Limb (tissue), 2 donors: ENCODE measurements at regions not wholly inside any gene's neighbourhood (a gene's known extent, or its start where the extent isn't known, plus 50 kb on each side); places are given as distances from the start of the nearest gene placed in this dataset.
"Not testable (repeated sequence)": the region's sequence is repeated elsewhere in the genome, so short reads cannot be mapped to it uniquely, and the experiment has no call there.

Source experiments
- DNase-seq, 2 donors: peaks; one replicate each; pipeline ENCODE4 v3.0.0-alpha.2; 2016; ENCODE audit errors: extremely low spot score in 2 of 2

DNA sequence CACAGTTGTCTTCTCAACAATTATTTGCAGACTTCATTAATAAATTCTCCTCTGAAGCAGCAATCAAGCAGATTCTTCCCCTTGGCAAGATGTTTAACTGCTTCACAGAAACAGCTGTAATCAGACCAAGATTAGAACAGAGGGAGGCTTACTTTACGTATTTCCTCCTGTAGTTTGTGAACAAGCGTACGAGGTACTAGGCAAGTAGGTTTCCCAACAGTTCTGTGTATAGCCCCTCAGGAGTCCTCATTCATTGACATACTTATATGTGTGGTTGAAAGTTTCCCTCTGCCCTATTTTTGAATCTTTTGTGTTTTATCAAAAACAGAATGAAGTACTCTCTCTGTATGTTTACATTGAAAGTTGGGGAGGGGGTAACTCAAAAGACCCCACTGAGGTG is 128.0 kb downstream of the SPATA31D1 start:
- DNase-seq, result no peak

DNA sequence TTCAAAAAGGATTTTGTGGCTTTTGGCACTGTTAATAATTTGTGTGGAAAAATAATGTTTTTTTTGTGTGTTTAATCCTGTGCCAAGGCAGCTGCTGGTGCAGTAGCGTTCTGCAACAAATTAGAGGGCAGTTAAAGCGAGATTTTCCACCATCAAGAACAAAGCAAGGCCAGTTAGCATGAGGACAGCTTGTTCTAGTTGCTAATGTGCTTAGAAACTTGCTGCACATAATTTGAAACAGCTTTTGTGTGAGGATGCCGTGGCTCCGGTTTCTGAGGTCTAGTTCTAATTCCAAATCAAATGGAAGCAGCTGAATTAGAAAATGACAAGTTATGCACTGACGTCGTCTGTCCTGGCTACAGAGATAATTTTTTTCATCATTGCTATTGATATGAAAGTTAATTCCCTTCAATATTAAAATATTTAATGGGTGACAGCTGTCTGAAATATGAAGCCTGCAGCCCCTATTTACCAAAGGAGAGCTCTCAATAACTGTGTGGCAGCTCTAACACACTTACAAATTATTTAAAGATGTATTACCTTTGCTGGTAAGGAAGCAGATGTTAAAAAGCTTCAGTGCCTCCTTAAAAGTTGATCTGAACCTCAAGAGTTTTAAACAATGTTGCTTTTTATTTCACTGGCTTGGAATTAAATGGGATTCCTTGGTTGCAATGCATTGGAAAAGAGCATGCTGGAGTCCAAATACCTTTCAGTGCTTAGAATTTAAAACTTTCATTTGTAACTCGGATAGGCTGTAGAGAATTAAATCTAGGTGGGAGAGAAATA is 128.6 kb downstream of the SPATA31D1 start:
- DNase-seq, result peak; percentile 47 to 86

DNA sequence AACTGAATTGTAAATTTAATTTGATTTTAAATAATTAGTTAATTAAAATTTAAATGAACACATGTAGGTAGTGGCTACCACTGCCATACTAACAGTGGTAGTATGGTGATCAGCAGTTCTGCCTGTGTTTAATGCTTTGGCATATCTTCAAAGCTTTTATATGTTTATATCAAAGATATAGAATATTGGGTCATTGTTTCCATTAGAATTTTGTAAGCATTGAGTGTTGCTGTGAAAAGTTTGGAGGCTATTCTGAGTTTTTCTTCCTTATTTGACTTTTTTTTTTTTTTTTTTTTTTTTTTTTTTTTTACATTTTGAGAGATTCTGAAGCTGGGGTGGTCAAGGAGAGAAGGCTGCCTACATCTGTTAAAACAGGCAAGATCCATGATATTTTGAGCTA is 134.2 kb downstream of the SPATA31D1 start:
- no peak for DNase-seq

DNA sequence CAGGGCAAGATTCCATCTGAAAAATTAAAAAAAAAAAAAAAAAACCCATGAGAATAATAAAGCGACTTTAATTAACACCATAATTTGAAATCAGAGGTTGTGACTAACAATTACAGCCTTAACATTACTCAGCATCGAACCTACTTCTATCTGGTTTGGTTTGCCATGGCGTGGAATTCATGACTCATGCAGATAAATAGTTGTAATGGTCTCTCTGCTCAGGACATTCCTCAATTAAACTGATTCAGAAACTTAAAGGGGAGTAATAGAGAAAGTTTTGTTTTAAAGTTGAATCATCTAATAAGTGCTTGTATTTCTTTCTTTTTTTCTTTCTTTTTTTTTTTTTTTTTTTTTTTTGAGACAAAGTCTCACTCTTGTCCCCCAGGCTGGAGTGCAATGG is 135.5 kb downstream of the SPATA31D1 start:
- no peak for DNase-seq

DNA sequence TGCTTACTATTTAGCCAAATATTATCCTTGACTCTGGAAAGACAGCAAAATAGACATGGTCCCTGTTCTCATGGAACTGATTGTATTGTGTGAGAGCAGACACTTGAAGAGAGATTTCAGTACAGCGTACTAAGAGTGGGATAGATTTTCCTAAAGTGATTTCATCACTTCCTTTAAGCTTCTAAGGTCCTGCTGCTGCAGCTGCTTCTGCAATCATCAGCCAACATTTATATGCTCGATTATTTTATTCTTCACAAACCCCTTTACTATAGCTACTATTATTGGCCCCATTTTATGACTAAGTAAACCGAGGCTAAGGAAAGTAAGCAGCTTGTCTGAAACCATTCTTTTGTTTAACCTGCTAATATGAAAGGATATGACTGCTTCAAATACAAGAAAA is 137.7 kb downstream of the SPATA31D1 start:
- DNase-seq, result no peak

DNA sequence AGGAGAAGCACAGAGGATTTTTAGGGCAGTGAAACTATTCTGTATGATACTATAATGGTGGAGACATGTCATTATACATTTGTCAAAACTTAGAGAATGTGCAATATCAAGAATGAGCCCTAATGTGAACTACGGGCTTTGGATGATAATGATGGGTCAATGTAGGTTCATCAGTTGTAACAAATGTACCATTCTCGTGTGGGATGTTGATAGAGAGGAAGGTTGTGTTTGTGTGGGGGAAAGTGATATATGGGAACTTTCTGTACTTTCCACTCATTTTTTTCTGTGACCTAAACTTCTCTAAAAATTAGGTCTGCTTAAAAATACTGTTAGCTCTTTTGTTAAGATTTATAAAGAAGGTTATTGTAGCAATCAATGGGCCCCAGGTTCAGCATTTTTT is 138.9 kb downstream of the SPATA31D1 start:
- no peak for DNase-seq

DNA sequence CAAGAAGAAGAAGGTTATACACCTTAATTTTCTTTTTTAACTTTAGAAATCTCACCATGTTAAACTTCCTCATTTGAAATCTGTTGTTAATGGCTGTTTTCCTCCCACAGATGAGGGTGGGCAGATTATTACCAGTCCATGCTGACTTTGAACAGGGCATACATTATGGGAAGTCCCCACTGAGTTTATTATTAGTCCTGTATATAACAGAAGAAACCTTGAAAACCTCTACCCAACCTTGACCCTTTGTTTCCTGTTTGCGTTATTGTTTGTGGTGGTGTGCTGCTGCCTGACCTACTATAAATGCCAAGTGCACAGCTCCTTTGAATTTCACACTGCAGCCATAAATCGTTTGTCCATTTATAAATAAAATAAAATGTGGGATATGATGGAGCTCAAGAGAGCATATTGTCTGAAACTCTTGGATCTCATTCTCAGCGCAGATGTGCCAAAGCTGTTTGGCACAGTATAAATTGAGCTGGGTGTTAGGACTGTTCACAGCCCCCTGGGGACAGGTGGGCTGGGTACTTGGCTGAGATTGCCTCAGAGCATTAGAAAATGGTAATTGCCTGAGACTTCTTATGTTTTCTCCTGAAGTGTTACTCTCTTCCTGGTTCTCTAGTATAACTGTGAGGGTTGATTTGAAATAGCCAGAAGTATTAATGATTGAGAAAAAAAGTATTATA is 139.6 kb downstream of the SPATA31D1 start:
- peak in 1 of 2 donors; percentile 51 for DNase-seq

DNA sequence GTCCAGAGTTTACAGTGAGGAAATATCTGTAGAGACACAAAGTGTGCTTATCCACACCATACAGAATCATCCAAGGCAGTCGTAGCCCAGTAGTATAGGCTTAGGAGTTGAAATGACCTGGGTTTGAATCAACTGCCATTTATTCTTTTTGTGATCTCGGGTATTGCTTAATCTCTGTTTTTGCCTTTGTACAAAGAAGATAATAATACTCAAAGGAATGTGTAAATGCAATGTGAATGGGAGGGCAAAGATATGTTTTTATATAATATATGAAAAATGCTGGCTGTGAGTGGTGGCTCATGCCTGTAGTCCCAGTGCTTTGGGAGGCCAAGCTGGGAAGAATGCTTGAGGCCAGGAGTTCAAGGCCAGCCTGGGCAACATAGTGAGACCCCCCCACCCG is 141.1 kb downstream of the SPATA31D1 start:
- DNase-seq, result no peak

DNA sequence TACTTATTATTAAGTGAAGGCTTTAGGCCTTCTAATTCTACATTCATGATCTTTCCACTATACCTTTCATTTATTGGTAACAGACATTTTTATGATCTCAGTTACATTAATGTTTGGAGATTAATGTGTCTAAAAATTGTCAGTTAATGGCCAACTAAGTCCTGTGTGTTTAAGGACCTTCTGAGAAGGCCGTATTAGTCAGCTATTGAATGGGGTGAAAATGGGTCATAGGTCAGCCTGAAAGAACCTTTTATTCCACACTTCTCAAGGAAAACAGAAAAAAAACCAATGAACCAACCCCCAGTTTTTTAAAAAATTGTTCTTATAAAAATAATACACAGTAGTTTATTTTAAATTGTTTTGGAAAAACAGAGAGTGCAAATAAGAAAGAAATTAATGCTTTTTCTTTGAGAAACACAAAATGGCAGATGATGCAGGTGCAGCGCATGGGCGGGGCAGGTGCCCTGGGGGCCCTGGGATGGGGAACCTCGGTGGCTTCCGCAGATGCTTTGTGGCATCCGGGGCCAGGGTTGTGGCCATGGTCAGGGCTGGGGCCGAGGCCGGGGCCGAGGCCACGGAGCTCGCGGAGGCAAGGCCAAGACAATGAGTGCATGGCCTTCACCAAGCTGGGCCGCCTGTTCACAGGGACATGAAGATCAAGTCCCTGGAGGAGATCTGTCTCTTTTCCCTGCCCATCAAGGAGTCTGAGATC is 141.9 kb downstream of the SPATA31D1 start:
- DNase-seq, result no peak

DNA sequence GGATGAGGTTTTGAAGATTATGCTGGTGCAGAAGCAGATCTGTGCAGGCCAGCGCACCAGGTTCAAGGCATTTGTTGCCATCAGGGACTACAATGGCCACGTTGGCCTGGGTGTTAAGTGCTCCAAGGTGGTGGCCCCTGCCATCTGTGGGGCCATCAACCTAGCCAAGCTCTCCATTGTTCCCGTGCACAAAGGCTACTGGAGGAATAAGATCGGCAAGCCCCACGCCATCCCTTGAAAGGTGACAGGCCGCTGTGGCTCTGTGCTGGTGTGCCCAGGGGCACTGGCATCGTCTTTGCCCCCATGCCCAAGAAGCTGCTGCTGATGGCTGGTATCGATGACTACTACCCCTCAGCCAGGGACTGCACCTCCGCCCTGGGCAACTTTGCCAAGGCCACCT is 142.5 kb downstream of the SPATA31D1 start:
- no peak for DNase-seq

DNA sequence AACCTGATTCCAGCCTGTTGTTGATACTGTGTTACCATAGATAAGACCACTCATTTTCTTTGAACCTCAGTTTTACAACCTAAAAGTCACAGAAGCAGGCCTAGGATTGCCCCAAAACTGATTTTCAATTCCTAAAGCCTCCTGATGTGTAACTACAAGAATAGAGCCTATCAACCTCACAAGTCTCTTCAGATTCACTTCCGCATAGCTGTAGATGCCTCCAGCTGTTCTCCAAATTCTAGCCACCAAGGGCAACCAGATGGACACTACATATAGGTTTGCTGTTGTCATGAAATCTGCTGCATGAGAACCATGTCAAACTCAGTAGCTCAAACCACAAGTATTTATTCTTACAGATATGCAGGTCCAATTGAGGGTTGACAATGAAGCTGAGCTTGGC is 143.5 kb downstream of the SPATA31D1 start:
- DNase-seq, result no peak

DNA sequence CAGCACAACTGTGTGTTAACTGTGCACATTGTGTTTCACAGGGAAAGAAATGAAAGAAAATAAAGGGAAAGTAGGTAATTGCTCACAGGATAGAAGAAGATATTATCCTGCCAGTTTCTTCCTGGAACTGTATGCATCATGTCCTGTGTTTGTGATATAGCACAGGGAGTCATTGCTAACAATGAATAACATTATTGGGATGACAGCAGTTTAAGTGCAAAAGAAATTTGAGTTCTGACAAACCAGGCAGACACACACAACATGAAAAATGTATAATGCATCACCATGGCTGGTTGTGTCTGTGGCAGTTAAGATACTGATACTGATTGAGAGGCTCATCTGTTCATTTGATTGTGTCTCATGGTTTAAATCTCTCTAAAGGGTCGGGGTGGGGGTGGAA is 145.4 kb downstream of the SPATA31D1 start:
- DNase-seq, result no peak

DNA sequence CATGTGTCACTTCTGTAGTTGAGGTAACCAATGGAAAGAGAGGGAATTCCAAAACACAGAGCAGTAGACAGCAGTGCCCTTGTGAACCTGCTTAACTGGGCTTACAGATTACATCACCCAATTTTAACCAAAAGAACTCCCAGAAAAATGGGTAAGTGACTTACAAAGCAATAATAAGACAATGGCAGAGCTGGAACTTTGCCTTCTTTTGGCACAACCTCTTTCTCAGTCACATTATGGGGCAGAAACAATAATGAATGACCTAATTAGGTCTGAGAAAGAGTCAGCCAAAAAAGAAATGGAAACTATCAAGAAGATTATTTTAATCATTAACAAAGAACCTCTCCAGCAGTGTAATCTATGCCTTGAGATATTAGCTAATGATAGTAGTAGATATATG is 146.5 kb downstream of the SPATA31D1 start:
- no peak for DNase-seq

DNA sequence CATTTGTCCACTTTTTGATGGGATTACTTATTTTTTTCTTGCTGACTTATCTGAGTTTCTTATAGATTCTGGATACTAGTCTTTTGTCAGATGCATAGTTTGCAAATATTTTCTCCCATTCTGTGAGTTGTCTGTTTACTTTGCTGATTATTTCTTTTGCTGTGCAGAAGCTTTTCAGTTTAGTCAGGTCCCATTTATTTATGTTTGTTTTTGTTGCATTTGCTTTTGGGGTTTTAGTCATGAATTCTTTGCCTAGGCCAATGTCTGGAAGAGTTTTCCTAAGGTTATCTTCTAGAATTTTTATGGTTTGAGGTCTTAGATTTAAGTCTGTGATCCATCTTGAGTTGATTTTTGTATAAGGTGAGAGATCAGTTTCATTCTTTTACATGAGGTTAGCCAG is 149.5 kb downstream of the SPATA31D1 start:
- not testable (repeated sequence) for DNase-seq

DNA sequence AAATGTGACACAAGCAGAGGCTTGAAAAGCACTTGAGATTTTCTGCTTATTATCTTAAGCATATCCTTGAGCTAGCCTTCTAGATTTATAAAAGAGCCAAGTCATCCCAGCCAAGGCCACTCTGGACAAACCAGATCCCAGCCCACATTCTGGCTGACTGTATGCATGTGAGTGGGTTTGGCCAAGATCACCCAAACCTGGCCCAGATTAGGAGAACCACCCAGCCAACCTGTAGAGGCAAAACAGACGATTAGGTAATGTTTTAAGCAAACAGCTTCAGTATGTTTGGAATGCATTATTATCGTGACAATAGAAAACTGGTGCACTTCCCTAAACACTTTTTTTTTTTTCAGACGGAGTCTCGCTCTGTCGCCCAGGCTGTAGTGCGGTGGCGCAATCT is 151.9 kb downstream of the SPATA31D1 start:
- DNase-seq, result no peak

DNA sequence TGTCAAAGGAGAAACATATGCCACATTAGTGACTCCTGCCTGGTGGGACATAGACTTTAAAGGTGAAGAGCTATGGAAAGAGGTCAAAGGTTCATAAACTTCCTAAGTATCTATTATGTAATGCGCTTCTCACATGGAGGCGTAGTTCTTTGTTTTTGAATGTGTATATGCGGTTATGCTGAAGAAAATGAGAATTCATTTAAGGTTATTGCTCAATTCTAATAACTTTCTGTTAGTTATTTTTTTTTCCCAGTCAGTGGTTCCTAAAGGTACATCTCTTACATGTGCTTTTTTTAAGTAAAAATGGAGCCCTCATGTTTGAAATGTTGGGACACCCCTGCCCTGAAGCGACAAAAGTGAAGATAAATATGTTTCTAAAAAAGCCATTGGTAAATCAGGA is 156.2 kb downstream of the SPATA31D1 start:
- no peak for DNase-seq

DNA sequence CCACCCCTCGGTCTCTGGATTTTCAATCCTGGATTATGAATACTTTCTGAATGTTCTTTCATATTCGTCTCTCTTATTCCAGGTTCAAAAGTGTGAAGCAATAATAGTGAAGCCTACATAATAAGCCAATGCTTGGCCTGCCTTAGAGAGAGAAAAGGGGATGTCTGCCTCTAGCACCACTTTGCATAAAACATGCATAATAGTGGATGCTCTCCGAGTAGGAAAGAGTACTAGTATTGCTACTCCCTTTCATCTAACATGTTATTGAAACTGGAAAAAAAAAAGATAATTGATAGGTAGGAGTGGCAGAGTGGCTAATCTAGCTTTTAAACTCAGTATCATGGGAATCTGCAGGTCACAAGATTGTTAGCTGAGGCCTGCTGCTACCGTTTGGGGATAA is 158.1 kb downstream of the SPATA31D1 start:
- no peak for DNase-seq

DNA sequence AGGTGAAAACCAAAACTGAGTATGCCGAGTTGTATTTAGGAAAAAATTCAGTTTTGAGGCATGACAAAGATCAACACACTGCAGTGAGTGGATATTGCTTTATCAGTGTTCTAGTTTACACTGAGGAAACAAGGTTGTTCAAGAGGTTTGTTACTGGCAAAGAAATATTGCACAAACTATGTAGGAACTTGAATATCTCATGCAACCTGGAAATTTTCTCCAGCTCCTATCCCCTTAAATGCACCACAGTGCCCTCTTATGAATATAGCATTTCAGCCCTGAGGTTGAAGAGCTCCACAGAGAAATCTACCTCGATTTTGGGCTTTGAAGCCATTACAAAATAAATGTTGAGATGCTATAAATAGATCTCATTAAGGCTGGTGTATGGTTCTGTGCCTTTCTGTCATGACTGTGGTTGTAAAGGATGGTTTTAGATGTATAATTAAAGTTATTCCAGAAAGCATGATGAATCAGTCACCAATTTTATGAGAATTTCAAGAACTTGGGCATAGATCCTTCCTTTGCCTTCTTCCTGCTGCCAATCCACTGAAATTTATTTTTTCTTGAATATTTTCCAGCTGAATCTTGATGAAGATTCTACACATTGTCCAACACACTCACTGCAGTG is 159.3 kb downstream of the SPATA31D1 start:
- DNase-seq, result no peak

DNA sequence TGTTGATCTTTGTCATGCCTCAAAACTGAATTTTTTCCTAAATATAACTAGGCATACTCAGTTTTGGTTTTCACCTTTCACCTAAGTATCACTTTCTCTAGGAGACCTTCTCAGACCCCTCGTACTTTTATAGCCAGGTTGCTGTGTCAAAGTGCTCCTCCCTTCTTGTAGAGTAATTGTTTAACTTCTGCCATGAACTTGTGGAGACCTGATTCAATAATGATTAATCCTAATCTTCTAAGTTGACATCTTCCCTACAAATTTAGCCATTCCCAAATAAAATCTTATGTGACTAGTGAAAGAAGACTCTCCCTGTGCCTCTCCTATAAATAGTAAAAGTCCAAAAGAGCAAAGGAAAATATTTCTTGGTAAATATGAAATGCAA is 159.8 kb downstream of the SPATA31D1 start:
- DNase-seq, result no peak

DNA sequence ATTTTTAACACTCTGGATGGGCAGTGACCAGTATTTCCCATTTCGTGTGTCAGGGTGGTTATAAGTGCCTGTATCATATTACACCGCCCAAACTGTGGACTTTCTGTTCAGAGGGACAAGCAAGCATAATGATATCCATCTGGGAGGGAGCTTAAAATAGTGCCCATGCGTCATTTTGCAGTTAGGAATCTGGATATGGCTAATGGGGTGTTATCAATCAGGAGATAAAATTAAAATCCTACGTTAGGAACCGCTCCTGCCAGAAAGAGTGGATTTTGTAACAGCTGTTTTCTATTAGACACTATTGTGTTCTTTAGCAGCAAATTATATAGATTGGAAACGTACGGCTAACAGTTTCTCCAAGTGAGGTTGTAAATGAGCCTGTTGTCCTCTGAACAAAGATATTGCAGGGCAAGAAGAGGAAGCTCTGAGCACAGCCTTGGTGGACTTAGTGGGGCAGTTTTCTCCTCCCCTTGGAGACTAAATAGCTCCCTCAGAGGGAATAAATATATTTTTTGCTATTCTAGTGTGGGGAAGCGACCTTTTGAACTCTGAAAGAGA is 160.4 kb downstream of the SPATA31D1 start:
- peak in 1 of 2 donors; percentile 73 for DNase-seq

DNA sequence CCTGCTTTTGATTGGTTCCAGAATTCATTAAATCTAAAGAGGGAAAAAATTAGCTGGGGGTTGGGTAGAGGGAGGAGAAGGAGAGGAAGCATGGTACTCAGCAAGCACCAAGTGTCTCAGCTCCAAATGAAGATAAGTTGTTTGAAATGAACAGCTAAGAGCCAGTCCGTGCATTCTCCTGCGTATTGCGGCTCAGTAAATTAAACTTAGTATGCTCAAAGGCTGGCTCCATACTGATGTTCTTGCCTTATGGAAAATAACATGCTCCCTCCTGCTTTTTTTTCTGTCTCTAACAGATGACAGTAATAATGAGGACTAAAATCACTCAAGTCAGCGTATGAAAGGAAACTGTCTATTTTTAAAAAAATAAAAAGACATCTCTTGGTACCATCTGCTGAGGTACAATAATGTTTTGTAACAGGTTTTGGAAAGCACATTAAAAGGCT is 161.0 kb downstream of the SPATA31D1 start:
- DNase-seq, result peak in 1 of 2 donors; percentile 37

DNA sequence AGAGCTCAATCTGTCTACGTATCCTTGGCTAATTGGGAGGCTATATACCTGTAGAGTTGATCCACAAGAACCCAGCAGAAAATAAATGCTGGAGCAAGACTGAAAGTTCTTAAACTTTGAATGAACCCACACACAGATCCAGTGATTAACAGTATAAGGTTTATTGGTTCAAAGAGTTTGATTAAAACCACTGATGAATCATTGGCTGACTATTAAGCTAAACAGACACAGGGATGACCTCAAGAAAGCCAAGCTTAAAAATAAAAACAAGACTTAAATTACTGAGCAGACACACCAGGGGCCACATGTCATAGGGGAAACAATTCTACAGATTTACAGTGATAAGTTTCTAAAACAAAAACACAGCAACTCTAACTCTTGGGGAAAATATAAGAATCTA is 163.6 kb downstream of the SPATA31D1 start:
- DNase-seq, result no peak
